Epidermal melanocyte (primary cell): ENCODE measurements at regions not wholly inside any gene's neighbourhood (a gene's known extent, or its start where the extent isn't known, plus 50 kb on each side); places are given as distances from the start of the nearest gene placed in this dataset.

Source experiments
- DNase-seq: peaks from one replicate; pipeline ENCODE4 v3.0.0; 2011; ENCODE audit warnings: low spot score; ENCODE audit not compliant: insufficient read length

DNA sequence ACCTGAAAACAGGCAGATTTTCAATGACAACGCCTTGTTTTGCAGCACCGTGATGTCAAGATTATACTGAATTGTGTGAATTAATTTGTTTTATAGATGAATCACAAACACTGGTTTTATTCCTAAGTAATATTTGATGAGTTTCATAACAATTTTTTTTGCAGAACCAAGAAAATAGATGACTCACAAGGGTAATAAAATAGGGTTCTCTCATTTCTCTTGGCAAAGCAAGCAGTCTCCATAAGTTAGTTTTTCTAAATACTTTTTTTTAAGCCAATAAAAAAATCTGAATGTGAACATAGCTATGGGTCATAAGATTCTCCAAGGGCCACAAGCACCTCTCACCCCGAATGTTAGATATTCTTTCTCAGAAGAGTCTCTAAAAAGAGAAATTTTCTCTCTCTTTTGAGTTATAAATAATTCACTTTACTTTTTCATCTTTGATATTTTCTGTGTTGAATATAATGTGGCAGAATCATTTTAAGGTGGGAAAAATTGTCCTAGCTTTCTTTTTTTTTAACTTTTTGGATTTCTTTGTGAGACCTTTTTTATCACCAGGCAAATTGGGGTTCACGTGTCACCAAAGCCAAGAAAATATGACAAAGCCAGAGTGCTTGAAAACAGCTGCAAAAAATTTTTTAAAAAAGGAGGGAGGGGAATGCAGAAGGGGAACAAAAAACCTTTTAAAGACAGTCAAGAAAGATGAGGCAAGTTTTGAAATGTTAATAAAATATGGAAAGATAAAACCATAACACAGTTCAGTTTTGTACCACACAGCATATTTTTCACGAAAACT, 174.6 kb upstream of the DAPK1 start:
- DNase-seq = no peak

DNA sequence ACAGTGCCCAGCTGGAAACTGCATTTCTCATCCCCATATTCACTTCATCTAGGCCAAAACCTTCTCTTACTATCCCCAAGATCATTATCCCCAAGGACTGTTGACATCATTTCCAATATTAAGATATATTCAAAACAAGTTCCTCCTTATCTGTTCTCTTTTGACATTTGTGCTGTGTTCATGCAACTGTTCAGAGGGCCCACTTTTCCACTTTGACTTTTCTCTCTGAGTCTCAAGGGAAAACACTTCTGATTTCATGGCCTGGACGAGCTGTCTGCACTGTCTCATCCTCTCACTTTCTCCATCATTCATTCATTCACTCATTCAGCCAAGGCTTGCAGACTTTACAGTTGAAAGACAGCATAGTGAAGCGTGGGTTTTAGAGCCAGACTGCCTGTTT, 173.7 kb upstream of the DAPK1 start:
- no peak for DNase-seq

DNA sequence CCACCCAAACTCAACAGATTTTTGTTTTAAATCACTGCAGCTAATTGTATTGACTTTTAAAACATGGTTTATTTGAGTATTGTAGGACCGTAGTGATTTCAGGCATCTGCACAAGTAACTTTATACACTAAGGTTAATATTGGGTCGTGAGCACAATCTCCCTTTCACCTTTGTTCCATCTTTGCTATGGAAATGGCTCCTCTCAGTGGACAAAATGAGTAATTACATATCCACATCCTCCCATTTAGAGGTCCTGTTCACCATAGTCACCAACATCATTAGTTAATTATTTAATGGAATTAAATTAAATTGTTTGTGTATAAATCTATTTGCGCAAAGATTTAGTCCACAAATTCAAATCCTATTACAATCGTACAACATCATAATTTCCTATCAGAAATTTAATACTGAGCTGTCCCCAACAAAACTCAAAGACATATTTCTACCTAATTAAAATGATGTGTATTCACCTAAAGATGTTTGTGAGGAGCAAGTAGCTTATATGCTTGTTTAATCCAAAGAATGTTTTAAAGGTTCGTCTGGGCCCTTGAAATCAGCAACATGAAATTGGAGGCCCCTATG, 173.0 kb upstream of the DAPK1 start:
- peak; percentile 35 for DNase-seq

DNA sequence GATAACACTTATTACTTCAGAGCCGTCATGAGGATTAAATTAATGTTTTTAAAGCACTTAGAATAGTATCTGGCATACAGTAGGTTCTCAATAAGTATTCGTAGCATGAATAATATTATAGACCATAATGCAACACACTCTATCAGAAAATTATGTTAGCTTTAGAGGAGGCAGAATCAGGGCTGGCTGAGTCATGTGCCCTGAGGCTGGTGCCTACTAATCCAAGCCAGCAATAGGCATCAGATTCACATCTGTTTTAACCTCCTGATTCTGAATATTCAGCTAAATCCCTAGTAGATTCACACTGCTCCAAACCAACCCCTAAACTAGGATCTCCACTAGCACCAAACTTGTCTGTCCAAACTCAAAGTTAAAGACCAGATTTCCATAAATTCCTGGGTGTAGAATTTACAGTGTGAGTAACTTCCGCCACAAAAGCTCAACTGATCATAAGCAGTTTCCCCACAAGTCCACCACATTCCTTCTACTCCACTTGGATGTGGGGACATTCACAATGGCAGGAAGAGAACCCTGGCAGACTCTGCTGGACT, 170.0 kb upstream of the DAPK1 start:
- DNase-seq = peak; percentile 32

DNA sequence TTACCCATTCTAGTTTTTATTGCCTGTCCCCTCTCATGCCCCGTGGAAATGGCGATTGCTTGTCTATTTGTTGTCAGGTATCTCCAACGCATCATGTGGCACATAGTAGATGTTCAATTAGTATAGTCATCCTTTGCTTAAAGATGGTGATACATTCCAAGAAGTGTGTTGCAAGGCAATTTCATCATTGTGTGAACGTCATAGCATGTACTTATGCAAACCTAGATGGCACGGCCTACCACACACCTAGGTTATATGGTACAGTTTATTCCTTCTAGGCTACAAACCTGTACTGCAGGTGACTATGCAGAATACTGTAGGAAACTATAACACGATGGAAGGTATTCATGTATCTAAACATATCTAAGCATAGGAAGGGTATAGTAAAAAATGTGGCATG, 163.9 kb upstream of the DAPK1 start:
- no peak for DNase-seq

DNA sequence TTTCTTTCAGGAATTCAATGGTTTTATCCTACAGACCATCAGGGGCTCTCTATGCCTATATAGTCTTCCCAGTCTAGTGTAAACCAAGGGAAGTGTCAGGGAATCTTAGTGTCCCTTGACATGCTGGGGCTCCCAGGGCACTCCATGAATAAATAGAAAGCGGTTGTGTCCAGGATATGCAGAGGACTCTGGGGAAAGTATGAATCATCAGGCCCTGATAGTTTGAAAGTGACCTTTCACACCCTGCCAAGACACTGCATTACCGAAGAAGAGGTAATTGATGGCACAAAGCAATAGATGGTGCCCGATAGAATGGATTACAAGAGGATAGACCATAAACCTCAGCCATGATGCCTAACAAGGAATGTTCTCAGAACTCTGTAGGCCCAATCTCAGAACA, 163.3 kb upstream of the DAPK1 start:
- DNase-seq = no peak

DNA sequence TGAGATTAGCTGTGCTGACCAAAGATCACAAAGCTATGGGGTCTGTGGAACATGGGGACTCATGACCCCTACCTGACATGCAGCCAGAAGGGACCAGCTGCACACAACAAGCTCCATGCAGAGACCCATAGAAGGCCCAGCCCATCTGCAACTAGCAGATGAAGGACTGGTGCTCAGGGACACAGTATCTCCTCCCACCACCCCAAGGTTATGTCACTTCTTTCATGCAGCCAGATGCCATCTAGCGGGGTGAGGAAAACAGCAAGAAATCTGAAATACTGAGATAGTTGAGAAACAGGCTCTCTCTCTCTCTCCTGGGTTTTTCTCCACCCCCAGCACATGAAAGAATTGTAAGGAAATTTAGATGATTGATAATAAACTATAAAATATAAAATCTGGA, 161.3 kb upstream of the DAPK1 start:
- no peak for DNase-seq

DNA sequence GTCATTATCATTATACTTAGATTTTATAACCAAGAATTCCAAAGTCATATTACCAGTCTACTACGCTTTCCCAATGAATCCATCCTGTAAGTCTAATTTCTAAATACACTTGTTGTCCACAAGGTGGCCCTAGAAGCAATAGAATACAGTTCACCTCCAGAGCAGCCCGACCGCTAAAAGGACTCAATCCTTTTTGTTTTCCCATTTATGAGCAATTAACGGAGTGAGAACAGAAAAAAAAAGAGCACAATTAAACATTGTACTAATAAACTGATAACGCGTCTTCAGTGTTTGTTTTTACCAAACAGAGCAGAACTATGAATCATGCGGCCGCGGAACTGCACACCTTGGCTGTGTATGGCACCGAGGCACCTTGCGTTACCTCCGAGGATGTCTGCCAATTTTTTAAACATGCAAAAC, 160.7 kb upstream of the DAPK1 start:
- peak; percentile 38 for DNase-seq

DNA sequence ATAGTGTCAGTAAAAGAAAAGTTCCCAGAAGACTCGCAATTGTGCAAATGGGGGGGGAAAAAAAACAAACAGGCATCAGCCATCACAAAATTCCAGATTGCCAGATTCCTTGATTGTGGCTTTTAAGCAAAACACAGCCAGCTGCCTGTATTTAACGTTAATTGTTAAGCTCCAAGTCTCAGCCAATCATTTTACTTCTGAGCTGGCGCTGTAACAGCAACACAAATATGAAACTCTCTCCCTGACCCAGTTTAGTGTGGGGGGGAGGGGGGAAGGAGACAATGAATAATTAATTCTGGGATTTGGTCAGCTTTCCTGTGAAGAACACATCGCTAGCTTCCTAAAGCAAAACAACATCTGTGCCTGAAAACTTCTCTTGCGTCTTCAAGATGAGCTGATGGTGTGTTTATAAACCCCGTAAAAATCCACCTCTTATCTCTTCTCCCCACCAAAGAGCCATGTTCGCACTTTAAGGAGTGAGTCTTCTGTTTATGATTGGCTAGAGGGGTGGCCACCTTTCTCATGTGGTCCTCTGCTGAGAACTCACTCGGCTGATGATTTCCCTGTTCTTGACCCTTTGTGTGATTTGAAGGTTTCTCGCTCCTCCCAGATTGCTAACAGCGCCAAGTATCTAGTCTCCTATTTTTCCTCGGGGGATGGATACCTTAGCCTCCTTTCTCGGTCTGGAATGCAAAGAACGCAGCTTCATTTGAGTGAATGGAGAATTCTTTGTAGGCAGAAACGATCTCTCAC, 160.2 kb upstream of the DAPK1 start:
- DNase-seq = no peak

DNA sequence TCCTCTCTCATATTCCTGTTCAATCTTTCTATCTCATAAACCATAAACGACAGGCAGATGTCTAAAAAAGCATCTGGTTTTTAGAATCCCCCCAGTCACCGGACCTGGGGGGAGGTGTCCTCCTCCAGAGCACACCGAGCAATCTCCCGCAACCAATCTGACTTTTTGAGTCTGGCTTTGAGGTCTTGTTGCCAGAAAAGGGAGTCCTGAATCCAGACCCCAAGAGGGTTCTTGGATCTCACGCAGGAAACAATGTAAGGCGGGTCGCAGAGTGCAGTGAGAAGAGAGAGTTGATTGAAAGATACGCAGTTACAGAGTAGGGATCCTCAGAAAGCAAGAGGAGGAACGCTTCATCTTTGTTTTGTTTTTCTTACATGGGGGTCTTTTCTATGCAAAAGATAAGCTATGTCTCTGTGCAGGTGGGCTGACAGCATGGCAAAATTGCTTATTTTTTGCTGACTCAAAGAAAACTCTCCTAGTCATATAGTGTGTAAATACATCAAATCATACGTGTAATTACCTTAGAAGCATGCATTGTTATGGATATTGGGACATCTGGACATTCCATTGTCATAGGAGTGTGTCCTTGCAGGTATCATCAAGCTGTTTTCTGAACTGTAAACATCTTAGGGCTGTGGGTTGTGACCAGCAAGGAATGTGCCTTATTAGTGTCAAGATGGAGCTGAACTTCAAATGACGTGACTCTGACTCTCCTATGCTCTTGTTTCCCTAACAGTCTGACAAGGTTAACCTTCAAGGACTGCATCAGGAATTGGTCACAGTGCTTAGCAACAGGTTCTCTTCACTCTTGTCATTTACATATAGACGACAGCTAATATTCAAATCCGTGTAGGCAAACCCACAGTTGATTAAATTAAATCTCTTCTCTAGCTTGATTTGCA, 159.3 kb upstream of the DAPK1 start:
- no peak for DNase-seq

DNA sequence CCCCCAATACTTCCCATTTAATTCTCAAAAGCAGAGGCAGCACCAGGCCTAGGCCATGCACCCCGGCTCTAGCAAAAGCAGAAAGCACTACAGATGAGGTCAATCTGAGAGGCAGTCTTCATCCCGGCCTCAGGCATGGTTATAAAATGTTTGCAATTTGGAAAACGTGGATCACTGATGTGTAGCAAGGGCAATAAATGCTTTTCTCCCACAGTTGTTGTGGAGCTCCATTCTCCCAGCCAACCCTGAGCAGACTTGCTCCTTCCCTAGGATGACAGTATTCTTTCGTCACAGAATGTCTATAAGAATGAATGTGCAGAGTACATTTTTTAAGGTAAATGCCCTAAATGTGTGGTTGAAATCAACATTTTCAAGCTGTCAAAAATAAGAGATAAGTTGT, 157.3 kb upstream of the DAPK1 start:
- no peak for DNase-seq

DNA sequence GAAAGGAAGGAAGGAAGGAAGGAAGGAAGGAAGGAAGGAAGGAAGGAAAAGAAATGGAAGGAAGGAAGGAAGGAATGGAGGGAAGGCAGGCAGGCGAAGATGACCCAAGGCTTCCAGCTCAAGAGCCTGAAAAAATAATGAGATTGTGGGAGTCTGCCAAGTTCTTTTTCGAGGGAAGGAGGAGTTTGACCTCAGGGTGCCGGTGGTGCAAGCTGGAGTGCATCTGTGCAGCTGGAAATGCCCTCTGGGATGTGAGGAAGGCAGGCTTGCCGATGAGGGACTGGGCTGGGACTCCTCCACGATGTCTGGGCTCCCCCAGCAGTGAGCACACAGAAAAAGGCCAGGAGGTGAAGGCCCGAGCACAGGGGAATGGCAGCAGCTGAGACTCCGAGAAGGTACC, 154.9 kb upstream of the DAPK1 start:
- no peak for DNase-seq

DNA sequence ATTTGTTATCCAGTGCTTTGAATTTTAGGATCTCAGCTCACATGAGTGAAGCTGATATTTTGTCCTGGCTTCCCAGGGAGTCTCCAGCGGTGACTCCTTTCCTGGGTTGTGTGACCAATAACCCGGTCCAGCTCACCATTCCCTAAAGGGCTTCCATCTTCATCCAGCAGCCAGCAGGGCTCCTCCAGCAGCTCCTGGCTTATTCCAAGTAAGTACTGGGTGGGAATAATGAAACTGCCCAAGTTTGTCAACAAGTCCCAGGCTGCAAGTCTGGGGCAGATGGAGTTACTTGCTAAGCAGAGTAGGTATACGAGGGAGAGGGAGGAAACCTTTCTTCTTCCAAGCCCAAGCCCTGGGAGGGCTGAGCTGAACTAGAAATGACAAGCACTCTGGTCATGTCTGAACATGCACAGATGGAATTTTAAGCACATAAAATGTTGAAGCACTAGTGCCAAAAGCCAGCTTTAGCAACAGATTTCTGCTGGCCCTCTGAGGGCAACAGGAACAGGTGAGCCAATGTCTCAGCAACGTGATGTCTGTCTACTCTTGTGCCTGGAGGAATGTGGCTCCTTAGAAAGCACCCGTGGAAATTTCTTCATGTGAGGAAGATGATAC, 153.7 kb upstream of the DAPK1 start:
- DNase-seq = no peak

DNA sequence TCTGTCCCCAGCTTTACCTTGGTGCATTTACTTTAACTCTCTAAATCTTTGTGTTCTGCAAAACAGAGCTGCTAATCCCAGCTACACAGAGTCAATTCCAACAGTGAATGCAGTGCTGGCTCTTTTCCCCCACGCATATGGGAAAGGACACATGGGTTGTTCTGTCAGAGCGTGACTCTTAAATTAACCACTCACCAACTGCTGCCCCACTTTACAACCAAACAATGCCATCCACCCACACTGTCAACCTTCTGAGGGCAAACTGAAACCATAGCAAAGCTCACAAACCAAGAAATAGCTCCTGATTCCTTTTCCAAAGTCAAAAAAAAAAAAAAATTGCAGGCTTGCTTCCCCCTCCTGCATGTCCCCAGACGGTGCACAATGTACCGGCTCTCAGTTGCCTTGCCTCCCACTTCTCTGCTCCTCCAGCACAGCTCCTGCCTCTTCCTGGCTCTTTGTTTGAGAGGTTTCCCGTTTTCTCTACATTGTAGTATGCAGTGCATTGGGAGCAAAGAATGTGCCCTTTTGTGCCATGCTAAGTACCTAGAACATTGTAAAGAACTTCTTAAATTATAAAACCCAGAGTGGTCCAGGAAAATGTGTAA, 151.5 kb upstream of the DAPK1 start:
- DNase-seq = no peak

DNA sequence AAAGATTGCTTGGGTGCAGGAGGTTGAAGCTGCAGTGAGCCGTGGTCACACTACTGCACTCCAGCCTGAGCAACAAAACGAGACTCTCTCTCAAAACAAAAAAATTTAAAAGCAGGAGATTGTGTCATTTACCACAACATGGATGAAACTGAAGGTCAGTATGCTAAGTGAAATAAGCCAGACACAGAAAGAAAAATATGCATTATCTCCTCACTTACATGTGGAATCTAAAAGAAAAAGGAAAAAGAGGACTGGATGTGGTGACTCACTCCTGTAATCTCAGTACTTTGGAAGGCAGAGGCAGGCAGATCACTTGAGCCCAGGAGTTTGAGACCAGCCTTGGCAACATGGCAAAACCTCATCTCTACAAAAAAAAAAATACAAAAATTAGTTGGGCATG, 146.8 kb upstream of the DAPK1 start:
- no peak for DNase-seq

DNA sequence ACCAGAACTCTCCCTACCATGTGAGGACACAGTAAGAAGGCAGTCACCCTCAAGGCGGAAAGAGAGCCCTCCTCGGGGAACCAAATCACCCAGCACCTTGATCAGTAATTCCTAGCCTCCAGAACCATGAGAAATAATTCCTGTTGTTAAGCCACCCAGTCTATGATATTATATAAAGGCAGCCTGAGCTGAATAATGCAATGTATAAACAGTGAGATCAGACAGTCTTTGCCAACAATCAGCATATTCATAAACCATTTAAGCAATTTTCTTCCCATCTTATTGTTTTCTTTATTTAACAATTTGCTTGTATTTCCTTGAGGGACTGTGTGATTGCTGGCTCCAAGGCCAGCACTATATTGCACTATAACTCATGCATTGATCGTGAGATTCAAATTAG, 144.4 kb upstream of the DAPK1 start:
- no peak for DNase-seq

DNA sequence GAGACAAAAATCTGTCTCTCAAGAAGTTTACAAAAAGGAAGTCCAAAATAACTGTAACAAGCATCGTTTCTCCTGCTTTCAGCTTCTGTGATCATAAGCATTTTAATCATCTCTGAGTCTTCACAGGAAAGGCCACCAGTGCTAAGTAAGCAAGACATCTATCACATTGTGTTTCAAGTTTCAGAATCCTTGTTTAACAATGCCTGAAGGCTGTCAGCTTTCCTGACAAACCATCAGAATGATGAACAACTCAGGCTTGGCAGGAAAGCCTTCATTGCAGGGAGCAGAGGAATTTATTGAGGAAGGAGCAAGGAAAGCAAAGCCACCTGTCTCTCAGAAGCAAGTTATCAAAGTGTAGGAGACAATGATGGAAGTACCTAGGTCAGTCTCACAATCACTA, 143.5 kb upstream of the DAPK1 start:
- no peak for DNase-seq

DNA sequence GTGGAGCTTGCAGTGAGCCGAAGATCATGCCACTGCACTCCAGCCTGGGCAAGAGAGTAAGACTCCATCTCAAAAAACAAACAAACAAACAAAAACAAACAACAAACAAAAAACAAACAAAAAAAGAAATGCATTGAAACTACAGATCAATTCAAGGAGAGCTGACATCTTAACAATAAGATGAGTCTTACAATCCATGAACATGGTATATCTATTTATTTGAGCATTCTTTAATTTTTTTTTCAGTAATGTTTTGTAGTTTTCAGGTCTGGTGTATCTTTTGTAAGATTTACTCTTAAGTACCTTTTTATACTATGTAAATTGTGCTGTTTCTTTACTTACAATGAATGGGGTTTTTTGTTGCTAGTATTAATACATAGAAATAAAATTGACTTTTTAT, 140.1 kb upstream of the DAPK1 start:
- no peak for DNase-seq

DNA sequence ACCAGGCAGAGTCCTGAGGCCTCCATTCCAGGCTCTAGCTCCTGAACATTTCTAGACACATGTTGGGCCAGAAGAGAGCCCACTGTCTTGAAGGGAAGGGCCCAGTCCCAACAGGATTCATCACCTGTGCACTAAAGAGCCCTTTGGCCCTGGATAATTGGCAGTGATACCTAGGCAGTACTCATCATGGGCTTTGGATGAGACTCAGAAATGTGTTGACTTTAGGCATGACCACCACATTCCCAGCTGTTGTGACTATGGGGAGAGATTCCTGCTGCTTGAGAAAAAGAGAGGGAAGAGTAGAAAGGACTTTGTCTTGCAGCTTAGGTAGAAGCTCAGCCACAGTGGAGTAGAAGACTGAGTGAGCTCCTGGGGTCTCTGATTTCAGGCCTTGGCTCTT, 138.4 kb upstream of the DAPK1 start:
- DNase-seq = no peak

DNA sequence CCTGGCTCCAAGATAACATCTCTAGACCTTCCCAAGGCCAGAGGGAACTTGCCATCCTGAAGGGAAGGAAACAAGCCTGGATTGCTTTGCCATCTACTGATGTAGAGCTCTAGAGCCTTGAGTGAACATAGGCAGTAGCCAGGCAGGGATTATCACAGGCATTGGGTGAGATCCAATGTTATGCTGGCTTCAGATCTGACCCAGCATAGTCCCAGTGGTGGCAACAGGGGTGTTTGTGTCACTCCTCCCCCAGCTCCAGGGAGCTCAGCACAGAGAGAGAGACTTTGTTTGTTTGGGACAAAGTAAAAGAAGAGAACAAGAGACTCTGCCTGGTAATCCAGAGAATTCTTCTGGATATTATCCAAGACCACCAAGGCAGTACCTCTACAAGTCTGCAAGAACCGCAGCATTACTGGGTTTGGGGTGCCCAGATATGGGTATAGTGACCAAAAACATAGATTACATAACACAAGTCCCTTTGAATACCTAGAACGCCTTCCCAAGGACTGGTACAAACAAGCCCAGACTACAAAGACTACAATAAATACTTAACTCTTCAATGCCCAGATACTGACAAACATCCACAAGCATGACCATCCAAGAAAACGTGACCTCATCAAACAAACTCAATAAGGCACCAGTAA, 137.6 kb upstream of the DAPK1 start:
- no peak for DNase-seq
